Panc1 (cell line): ENCODE measurements at regions not wholly inside any gene's neighbourhood (a gene's known extent, or its start where the extent isn't known, plus 50 kb on each side); places are given as distances from the start of the nearest gene placed in this dataset.

Source experiments
- ATAC-seq: fragments of 200-7000 bp; cut with Tn5 transposase; 2 replicates; pipeline ENCODE4 v1.9.1; 2020; ENCODE audit warnings: mild to moderate bottlenecking, moderate library complexity
- BruUV-seq: library from RNA; stranded (reverse); fragments of 400-500 nt; replicated peaks from 2 replicates; lab custom pipeline; 2021; lab: Mats Ljungman, UMichigan
- CTCF ChIA-PET: fragments of 300-600 bp; sonication (Branson Sonifier 250); formaldehyde crosslinking; loops from one replicate; lab custom pipeline; 2022; ENCODE audit warnings: antibody characterized with exemption; lab: Charles Lee
- POLR2A ChIA-PET: fragments of 300-600 bp; sonication (Branson Sonifier 250); formaldehyde crosslinking; loops from one replicate; lab custom pipeline; 2022; ENCODE audit warnings: antibody characterized with exemption; lab: Charles Lee
- DNase-seq: peaks from one replicate; pipeline ENCODE4 v3.0.0-alpha.2; 2010; ENCODE audit warnings: low read depth, low spot score
- H3K27ac ChIP-seq: 2 replicates; pipeline ENCODE4 v1.5.1; 2011; ENCODE audit warnings: mild to moderate bottlenecking, low read length, inconsistent platforms
- H3K27me3 ChIP-seq: fragments of 200-500 bp; sonication (Bioruptor generic); 2 replicates; pipeline ENCODE4 v1.6.0; 2014; ENCODE audit warnings: low read length, inconsistent platforms; ENCODE audit not compliant: control insufficient read depth, insufficient read depth
- H3K36me3 ChIP-seq: fragments of 200-500 bp; sonication (Bioruptor generic); 2 replicates; pipeline ENCODE4 v1.5.1; 2014; ENCODE audit warnings: inconsistent platforms, mild to moderate bottlenecking, low read length, moderate library complexity; ENCODE audit not compliant: control insufficient read depth, insufficient read depth
- H3K4me1 ChIP-seq: 2 replicates; pipeline ENCODE4 v1.5.1; 2011; ENCODE audit warnings: inconsistent platforms, mild to moderate bottlenecking, low read length, moderate library complexity; ENCODE audit not compliant: control insufficient read depth, insufficient read depth
- H3K4me3 ChIP-seq, 2 experiments: 2 replicates each; pipeline ENCODE4 v1.5.1; 2011 to 2012; ENCODE audit warnings: low read depth in 2 of 2, low read length in 2 of 2, mild to moderate bottlenecking in 2 of 2, inconsistent platforms in 1 of 2, moderate library complexity in 1 of 2
- H3K9me3 ChIP-seq: fragments of 200-500 bp; sonication (Bioruptor generic); 2 replicates; pipeline ENCODE4 v1.5.1; 2014; ENCODE audit warnings: low read depth, mild to moderate bottlenecking, inconsistent platforms, low read length, moderate library complexity; ENCODE audit not compliant: control insufficient read depth, insufficient read depth
- POLR2AphosphoS5 ChIP-seq: IDR thresholded peaks from 2 replicates; pipeline ENCODE4 v1.6.1; 2012; ENCODE audit warnings: mild to moderate bottlenecking, low read depth, low read length, moderate library complexity
- SIN3A ChIP-seq: IDR thresholded peaks from 2 replicates; pipeline ENCODE4 v1.6.1; 2012; ENCODE audit warnings: low read depth, mild to moderate bottlenecking, low read length, moderate library complexity, borderline replicate concordance; ENCODE audit not compliant: insufficient read depth
- TCF7L2 ChIP-seq: IDR thresholded peaks from 2 replicates; pipeline ENCODE4 v1.6.1; 2011; ENCODE audit warnings: mild to moderate bottlenecking, low read depth, low read length, inconsistent platforms
- in situ Hi-C: cut with HindIII; loops from 2 replicates; pipeline ENCODE4 v1.10.0; 2016; ENCODE audit warnings: low sequenced_read_pairs, low pct_unique_long_range_greater_than_20kb
- intact Hi-C: fragments of 100-400 bp; cut with micrococcal nuclease; formaldehyde crosslinking; loops from one replicate; pipeline ENCODE4 v1.10.0; 2022; ENCODE audit not compliant: unreplicated experiment
- TF ChIP-seq, protein P1 (sequence below), 2 experiments: IDR thresholded peaks; 2 replicates each; pipeline ENCODE4 v1.6.1; 2011 to 2012; ENCODE audit warnings: low read depth in 2 of 2, control low read depth in 1 of 2, low read length in 1 of 2, mild to moderate bottlenecking in 1 of 2, moderate library complexity in 1 of 2; ENCODE audit not compliant: insufficient read depth in 1 of 2
- TF ChIP-seq, protein P2 (sequence below): fragments of 450-650 bp; IDR thresholded peaks from 2 replicates; pipeline ENCODE4 v1.5.1; 2017; ENCODE audit warnings: mild to moderate bottlenecking

DNA sequence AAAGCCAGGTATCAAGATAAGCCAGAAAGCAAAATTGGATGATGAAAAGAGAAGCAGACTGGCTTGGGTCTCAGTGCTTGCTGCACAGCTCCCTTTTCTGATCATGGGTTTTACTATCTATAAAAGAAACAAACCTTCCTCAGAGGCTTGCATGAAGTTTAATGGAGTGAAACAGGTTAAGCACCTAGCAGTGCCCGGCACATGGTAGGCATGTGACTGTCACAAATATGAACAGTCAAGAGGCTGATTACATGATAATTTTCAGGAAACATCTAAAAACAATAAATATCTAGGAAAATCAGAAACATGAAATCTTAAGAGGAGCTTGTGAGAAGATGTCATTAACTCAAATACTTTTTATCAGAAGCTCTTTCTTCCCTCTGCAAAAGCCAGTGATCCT lies 519.2 kb downstream of the EPHB1 start:
- TF ChIP-seq, protein P1, sequence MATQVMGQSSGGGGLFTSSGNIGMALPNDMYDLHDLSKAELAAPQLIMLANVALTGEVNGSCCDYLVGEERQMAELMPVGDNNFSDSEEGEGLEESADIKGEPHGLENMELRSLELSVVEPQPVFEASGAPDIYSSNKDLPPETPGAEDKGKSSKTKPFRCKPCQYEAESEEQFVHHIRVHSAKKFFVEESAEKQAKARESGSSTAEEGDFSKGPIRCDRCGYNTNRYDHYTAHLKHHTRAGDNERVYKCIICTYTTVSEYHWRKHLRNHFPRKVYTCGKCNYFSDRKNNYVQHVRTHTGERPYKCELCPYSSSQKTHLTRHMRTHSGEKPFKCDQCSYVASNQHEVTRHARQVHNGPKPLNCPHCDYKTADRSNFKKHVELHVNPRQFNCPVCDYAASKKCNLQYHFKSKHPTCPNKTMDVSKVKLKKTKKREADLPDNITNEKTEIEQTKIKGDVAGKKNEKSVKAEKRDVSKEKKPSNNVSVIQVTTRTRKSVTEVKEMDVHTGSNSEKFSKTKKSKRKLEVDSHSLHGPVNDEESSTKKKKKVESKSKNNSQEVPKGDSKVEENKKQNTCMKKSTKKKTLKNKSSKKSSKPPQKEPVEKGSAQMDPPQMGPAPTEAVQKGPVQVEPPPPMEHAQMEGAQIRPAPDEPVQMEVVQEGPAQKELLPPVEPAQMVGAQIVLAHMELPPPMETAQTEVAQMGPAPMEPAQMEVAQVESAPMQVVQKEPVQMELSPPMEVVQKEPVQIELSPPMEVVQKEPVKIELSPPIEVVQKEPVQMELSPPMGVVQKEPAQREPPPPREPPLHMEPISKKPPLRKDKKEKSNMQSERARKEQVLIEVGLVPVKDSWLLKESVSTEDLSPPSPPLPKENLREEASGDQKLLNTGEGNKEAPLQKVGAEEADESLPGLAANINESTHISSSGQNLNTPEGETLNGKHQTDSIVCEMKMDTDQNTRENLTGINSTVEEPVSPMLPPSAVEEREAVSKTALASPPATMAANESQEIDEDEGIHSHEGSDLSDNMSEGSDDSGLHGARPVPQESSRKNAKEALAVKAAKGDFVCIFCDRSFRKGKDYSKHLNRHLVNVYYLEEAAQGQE (IDR thresholded peaks at IDR 0.05; ENCODE audit: insufficient read depth in 1 of 2, low read depth in 2 of 2, low read length in 1 of 2): no peak
- TF ChIP-seq POLR2AphosphoS5: no peak
- TF ChIP-seq, protein P2, sequence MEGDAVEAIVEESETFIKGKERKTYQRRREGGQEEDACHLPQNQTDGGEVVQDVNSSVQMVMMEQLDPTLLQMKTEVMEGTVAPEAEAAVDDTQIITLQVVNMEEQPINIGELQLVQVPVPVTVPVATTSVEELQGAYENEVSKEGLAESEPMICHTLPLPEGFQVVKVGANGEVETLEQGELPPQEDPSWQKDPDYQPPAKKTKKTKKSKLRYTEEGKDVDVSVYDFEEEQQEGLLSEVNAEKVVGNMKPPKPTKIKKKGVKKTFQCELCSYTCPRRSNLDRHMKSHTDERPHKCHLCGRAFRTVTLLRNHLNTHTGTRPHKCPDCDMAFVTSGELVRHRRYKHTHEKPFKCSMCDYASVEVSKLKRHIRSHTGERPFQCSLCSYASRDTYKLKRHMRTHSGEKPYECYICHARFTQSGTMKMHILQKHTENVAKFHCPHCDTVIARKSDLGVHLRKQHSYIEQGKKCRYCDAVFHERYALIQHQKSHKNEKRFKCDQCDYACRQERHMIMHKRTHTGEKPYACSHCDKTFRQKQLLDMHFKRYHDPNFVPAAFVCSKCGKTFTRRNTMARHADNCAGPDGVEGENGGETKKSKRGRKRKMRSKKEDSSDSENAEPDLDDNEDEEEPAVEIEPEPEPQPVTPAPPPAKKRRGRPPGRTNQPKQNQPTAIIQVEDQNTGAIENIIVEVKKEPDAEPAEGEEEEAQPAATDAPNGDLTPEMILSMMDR: no peak
- TF ChIP-seq TCF7L2: no peak
- TF ChIP-seq SIN3A: no peak
- no peak for DNase-seq
- Histone ChIP-seq H3K36me3 (no peaks in the 10 kb centered on the region), H3K9me3 (no peaks in the 10 kb centered on the region), H3K4me3 (no peak overlapping the region), H3K27ac (no peak overlapping the region), H3K27me3 (no peaks in the 10 kb centered on the region), H3K4me1 (no peaks in the 10 kb centered on the region)
- ChIA-PET POLR2A (no interaction called here), CTCF (no interaction called here)
- ATAC-seq: no peak
- no TSS peak for BruUV-seq
- intact Hi-C loops: no loop called here
- in situ Hi-C loops: no loop called here

DNA sequence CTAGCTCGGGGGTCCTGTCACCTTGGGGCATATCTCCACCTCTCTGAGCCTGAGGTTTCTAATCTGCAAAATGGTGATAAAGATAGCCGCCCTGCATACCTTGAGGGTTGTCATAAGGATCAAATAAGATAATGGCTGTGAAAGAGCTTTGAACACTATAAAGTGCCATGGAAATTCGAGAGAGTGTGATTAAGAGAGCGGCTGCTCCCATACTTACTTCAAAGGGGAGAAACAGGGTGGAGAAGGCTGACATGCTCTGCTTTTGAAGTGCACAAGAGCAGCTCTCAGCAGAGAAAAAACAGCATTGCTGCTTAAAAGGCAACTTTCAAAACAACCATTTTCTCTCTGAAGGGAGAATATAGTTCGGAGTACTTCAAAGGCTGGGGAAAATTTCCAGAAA lies 529.2 kb downstream of the EPHB1 start:
- Histone ChIP-seq H3K27me3 (peaks cover 12% of the 10 kb centered on the region), H3K36me3 (no peaks in the 10 kb centered on the region), H3K4me3 (no peak overlapping the region), H3K9me3 (no peaks in the 10 kb centered on the region), H3K4me1 (no peaks in the 10 kb centered on the region), H3K27ac (no peak overlapping the region)
- POLR2A ChIA-PET: no interaction called here
- no TSS peak for BruUV-seq
- intact Hi-C loops (no loop called here), in situ Hi-C loops (no loop called here)
- CTCF ChIA-PET: no interaction called here
- DNase-seq (no peak), ATAC-seq (no peak)
- TF ChIP-seq, protein P2: no peak
- no peak for TF ChIP-seq TCF7L2
- no peak for TF ChIP-seq SIN3A
- TF ChIP-seq, protein P1 (IDR thresholded peaks at IDR 0.05; ENCODE audit: insufficient read depth in 1 of 2, low read depth in 2 of 2, low read length in 1 of 2): no peak
- no peak for TF ChIP-seq POLR2AphosphoS5
